Prostate gland (tissue), 2 donors: ENCODE measurements at regions not wholly inside any gene's neighbourhood (a gene's known extent, or its start where the extent isn't known, plus 50 kb on each side); places are given as distances from the start of the nearest gene placed in this dataset.

Experiments
- DNase-seq: peaks from one replicate; pipeline ENCODE4 v3.0.0-alpha.2; 2019; ENCODE audit warnings: low spot score
- H3K27ac ChIP-seq, 2 donors: fragments of 200-600 bp; sonication (generic); 2 replicates each; pipeline ENCODE4 v1.5.1; 2017 to 2019
- H3K27me3 ChIP-seq: fragments of 200-600 bp; sonication (generic); replicated peaks from 2 replicates; pipeline ENCODE4 v1.5.1; 2019; ENCODE audit not compliant: insufficient read depth
- H3K36me3 ChIP-seq, 2 donors: fragments of 200-600 bp; sonication (generic); 1 replicate in 1 of 2; 2 replicates in 1 of 2; pipeline versions ENCODE4 v1.5.1 to v1.8.1; 2017 to 2019
- H3K4me1 ChIP-seq: fragments of 200-600 bp; sonication (generic); replicated peaks from 2 replicates; pipeline ENCODE4 v1.5.1; 2019
- H3K4me3 ChIP-seq, 2 donors: fragments of 200-600 bp; sonication (generic); 2 replicates each; pipeline ENCODE4 v1.5.1; 2017 to 2019
- H3K9me3 ChIP-seq: fragments of 200-600 bp; sonication (generic); 2 replicates; pipeline ENCODE4 v1.5.1; 2017
- POLR2A ChIP-seq: fragments of 450-650 bp; IDR thresholded peaks from one replicate; pipeline ENCODE4 v1.6.1; 2016; ENCODE audit warnings: antibody characterized with exemption, mild to moderate bottlenecking
- POLR2AphosphoS5 ChIP-seq: sonication (generic); formaldehyde crosslinking; IDR thresholded peaks from one replicate; pipeline ENCODE4 v1.6.1; 2017; ENCODE audit warnings: antibody characterized with exemption
- WGBS: methylation state at CpG from one replicate; pipeline ENCODE4 v1.1.5; 2018; 5-methylcytosine and 5-hydroxymethylcytosine counted together
- intact Hi-C: fragments of 100-400 bp; cut with DNase I; formaldehyde crosslinking; loops from one replicate; pipeline ENCODE4 v1.14.2; 2022
- TF ChIP-seq, protein P1 (sequence below), 4 experiments: fragments of 200-600 bp in 2 of 4; fragments of 450-650 bp in 2 of 4; sonication (generic) in 2 of 4; IDR thresholded peaks; 1 replicate in 3 of 4; 2 replicates in 1 of 4; pipeline ENCODE4 v1.5.1; 2016 to 2019; ENCODE audit warnings: antibody characterized with exemption in 4 of 4, mild to moderate bottlenecking in 2 of 4, moderate library complexity in 2 of 4

DNA sequence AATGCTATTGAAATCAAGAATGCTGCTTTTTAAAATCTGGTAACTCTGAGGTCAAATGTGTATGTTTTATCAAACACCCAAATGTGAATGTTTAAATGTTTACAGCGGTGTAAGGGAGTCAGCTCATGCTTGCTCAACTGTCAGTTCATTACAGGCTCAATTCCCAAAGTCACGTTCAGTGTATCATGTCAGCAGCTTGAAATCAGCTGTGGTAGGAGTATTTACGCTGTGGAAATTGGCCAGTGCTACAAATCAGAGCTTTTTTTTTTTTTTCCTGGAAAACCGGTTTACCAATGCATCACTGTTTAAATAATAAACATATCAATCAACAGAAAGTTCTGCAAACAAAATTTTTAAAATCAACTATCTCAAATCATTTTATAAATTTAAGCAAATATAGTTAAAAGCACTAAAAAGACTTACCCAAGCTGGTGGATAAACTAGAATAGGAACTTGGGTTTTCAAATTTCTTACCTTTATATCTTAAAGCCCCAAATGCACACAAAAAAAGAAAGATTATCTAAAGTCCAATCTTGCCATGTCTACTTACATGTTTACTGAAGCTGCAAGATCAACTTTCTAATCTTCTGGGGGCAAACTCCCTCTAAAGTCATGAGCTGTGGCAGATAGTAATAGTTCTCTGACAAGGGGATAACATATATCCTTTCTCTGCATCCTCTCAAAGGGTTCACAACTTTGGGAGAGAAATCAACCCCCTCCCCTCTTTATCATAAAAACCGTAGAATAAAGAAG, 57.6 kb upstream of the GRAMD2B start:
- Histone ChIP-seq H3K4me1 (peaks cover 6% of the 10 kb centered on the region), H3K27ac (peak overlapping the region; percentile 75), H3K4me3 (no peak overlapping the region), H3K36me3 (no peaks in the 10 kb centered on the region), H3K9me3 (no peaks in the 10 kb centered on the region), H3K27me3 (no peaks in the 10 kb centered on the region)
- TF ChIP-seq POLR2AphosphoS5, result peak; percentile 89
- TF ChIP-seq POLR2A, result no peak
- DNase-seq, result peak; percentile 73
- intact Hi-C loops, result no loop called here
- WGBS, result 35% methylated on average over 5 of the region's 5 CpGs

DNA sequence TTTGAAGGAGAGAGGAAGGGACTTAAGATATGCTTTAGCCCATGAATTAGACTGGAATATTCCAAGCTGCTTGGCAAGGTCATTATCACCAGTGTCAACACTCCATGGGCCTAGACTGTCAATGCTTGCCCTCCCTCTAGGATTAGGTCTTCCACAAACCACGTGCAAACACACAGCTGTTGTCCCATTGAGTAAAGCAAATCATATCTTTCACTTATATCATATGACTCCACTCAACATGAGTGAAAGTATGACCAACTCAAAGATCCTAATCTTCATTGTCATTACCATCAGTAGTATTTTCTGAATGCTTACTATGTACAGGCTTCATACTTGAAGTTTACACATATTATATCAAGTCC, 57.0 kb upstream of the GRAMD2B start:
- no peak for TF ChIP-seq POLR2AphosphoS5
- TF ChIP-seq, protein P1, sequence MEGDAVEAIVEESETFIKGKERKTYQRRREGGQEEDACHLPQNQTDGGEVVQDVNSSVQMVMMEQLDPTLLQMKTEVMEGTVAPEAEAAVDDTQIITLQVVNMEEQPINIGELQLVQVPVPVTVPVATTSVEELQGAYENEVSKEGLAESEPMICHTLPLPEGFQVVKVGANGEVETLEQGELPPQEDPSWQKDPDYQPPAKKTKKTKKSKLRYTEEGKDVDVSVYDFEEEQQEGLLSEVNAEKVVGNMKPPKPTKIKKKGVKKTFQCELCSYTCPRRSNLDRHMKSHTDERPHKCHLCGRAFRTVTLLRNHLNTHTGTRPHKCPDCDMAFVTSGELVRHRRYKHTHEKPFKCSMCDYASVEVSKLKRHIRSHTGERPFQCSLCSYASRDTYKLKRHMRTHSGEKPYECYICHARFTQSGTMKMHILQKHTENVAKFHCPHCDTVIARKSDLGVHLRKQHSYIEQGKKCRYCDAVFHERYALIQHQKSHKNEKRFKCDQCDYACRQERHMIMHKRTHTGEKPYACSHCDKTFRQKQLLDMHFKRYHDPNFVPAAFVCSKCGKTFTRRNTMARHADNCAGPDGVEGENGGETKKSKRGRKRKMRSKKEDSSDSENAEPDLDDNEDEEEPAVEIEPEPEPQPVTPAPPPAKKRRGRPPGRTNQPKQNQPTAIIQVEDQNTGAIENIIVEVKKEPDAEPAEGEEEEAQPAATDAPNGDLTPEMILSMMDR (IDR thresholded peaks at IDR 0.05), result no peak
- TF ChIP-seq POLR2A, result no peak
- Histone ChIP-seq H3K4me1 (peaks cover 6% of the 10 kb centered on the region), H3K4me3 (no peak overlapping the region), H3K27ac (peak overlapping the region; percentile 75), H3K9me3 (no peaks in the 10 kb centered on the region), H3K36me3 (no peaks in the 10 kb centered on the region), H3K27me3 (no peaks in the 10 kb centered on the region)
- 20% methylated on average over 1 of the region's 1 CpG for WGBS
- DNase-seq, result no peak
- intact Hi-C loops, result no loop called here

DNA sequence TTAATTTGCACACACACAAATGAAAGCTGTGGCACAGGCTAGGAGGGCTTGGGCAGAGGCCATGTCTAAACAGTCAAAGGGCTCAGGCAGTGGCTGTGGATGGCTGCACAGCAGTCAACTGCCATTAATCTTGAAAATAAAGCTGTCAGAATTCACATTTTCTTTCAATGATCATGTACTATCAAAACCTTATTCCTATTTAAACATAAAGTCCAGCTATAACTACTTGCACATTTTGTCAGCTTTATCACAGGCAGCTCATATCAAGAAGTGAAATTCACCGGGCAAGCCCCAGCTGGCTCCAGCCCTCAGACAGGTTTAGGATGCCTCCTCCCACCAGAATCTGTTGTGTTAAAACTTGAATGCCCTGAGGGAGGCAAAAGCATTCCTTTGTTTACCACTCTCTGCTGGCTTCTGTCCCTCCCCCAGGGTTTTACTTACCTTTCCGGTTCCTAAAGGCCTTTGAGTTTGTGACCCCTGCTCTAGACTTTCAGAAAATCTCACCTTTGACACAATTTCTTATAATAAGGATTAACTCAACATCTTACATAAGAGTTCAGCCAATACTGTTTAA, 54.9 kb upstream of the GRAMD2B start:
- Histone ChIP-seq H3K9me3 (no peaks in the 10 kb centered on the region), H3K27me3 (no peaks in the 10 kb centered on the region), H3K4me3 (no peak overlapping the region), H3K27ac (peak overlapping the region; percentile 75), H3K36me3 (no peaks in the 10 kb centered on the region), H3K4me1 (peaks cover 6% of the 10 kb centered on the region)
- TF ChIP-seq POLR2A (no peak), POLR2AphosphoS5 (peak; percentile 71)
- intact Hi-C loops, result no loop called here
- peak; percentile 89 for DNase-seq
- 30% methylated on average over 2 of the region's 2 CpGs for whole genome bisulfite sequencing

DNA sequence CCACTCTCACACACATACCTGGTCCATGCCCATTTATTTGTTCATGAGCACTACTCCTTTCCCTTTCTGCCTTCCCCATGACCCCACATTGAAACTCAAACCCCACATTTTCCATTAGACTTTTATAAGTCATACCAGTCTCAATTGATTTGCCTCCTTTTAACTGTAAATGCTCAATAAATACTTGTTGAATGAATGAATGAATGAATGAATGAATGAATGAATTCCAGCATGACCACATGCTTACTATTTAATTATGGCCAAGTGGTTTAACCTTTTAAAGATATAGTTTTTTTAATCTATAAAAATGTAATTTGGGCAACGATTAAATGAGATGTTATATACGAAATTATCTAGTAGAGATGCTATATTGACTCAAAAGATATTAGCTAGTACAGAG, 54.1 kb upstream of the GRAMD2B start:
- peaks cover 6% of the 10 kb centered on the region for H3K4me1 ChIP-seq
- H3K4me3 ChIP-seq, result no peak overlapping the region
- intact Hi-C loops, result no loop called here
- no peak for DNase-seq
- WGBS, result 63% methylated on average over 2 of the region's 2 CpGs
- TF ChIP-seq POLR2A (no peak), POLR2AphosphoS5 (no peak)
- TF ChIP-seq, protein P1 (IDR thresholded peaks at IDR 0.05), result no peak
- peak overlapping the region; percentile 75 for H3K27ac ChIP-seq
- no peaks in the 10 kb centered on the region for H3K36me3 ChIP-seq
- H3K9me3 ChIP-seq, result no peaks in the 10 kb centered on the region
- no peaks in the 10 kb centered on the region for H3K27me3 ChIP-seq

DNA sequence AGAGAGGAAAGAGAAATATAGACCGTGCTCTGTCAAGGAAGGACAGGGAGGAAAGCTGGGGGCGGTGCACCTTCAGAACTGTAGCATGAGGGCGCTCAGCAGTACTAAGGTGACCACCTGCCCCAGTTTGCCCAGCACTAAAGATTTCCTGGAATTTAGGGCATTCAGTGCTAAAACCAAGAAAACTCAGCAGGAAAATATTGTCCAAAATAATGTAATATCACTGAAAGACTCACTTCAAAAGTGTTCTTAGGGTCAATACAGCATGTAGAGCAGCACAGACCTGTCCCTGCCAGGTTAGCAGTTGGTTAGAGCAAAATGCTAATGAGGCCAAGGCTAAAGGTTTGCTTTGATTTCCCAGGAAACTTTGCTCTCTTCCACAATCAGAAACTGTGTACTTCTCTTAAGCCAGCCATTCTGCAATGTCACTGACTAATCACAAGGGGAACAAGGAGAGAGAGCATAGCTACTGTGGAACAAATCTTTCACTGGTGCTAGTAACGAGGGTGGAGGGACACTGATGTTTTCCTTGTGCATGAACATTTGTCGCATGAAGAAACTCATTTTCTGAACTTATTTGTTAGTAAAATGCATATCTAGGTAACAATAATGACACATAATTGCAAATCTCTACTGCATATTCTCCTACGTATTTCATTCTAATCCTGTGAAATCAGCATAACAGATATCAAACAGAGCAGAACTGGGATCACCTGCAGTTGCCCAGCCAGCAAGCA, 53.0 kb upstream of the GRAMD2B start:
- no peak for DNase-seq
- Histone ChIP-seq H3K4me3 (no peak overlapping the region), H3K4me1 (peaks cover 6% of the 10 kb centered on the region), H3K9me3 (no peaks in the 10 kb centered on the region), H3K27me3 (no peaks in the 10 kb centered on the region), H3K27ac (peak overlapping the region; percentile 47 to 75), H3K36me3 (no peaks in the 10 kb centered on the region)
- WGBS, result 58% methylated on average over 6 of the region's 6 CpGs
- TF ChIP-seq POLR2A, result no peak
- TF ChIP-seq, protein P1 (IDR thresholded peaks at IDR 0.05), result peak in 1 of 4 experiments; percentile 9
- intact Hi-C loops, result no loop called here
